ENCODE measurements at regions not wholly inside any gene's neighbourhood (a gene's known extent, or its start where the extent isn't known, plus 50 kb on each side); places are given as distances from the start of the nearest gene placed in this dataset.

GRCh38 chr14:38629412-38629811 lies 373.5 kb upstream of the CLEC14A start:
- TF ChIP-seq CTCF (IDR thresholded peaks at IDR 0.05) (no peak), POLR2A (IDR thresholded peaks at IDR 0.05) (no peak)

Measured in body of pancreas (tissue), 4 donors.